Lower leg skin (tissue), 3 donors: ENCODE measurements at regions not wholly inside any gene's neighbourhood (a gene's known extent, or its start where the extent isn't known, plus 50 kb on each side); places are given as distances from the start of the nearest gene placed in this dataset.

Source experiments
- CTCF ChIP-seq, 3 donors: fragments of 450-650 bp; IDR thresholded peaks; one replicate each; pipeline ENCODE4 v1.5.1; 2016; ENCODE audit warnings: antibody characterized with exemption in 3 of 3, mild to moderate bottlenecking in 3 of 3, moderate library complexity in 2 of 3
- POLR2A ChIP-seq, 2 donors: fragments of 450-650 bp; IDR thresholded peaks; one replicate each; pipeline ENCODE4 v1.6.1; 2016 to 2017; ENCODE audit warnings: antibody characterized with exemption in 2 of 2, mild to moderate bottlenecking in 1 of 2, moderate library complexity in 1 of 2

- no peak for TF ChIP-seq CTCF (IDR thresholded peaks at IDR 0.05)
- TF ChIP-seq POLR2A (IDR thresholded peaks at IDR 0.05) = no peak
Observed at GRCh38 chr3:31050296-31050695, 155.8 kb upstream of the GADL1 start.
